ENCODE measurements at regions not wholly inside any gene's neighbourhood (a gene's known extent, or its start where the extent isn't known, plus 50 kb on each side); places are given as distances from the start of the nearest gene placed in this dataset.

DNA sequence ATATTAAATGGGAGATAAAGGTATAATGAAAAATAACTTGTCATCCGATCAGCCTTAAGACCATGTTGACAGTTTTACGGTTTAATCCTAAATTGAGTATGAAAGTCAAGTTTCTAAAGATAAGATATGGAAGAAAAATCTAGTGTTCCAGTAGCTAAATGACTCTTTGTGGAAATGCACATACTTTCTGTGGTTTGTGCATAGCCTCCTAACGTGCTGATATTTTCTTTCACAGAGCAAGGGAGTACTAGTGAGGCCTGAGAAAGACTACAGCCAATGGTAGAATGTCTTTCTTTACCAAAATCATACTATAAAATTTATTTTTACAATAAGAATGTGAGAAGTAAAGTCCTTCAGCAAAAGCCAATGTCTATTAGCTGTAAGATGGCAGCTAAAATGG lies 430.6 kb upstream of the RGMA start:
- Histone ChIP-seq H3K36me3 (ENCODE audit: control insufficient read depth in 1 of 2, insufficient read depth in 2 of 2, low read length in 2 of 2) (no peaks in the 10 kb centered on the region), H3K4me1 (ENCODE audit: control insufficient read depth in 1 of 2, insufficient read depth in 2 of 2, low read length in 2 of 2) (no peaks in the 10 kb centered on the region), H3K4ac (ENCODE audit: low read depth, low read length) (no peak overlapping the region), H2AFZ (ENCODE audit: insufficient read depth, low read length, poor library complexity) (no peak overlapping the region), H3K79me2 (ENCODE audit: control insufficient read depth, insufficient read depth, low read length, poor library complexity) (no peaks in the 10 kb centered on the region), H3K4me2 (ENCODE audit: low read length) (no peak overlapping the region), H3K4me3 (ENCODE audit: low read depth, low read length) (no peak overlapping the region), H3K14ac (ENCODE audit: low read length) (no peak overlapping the region), H4K12ac (ENCODE audit: low read depth, low read length) (no peak overlapping the region), H2AK5ac (ENCODE audit: low read length) (no peak overlapping the region), H3K23ac (ENCODE audit: low read length) (no peak overlapping the region), H3K18ac (ENCODE audit: low read length) (no peak overlapping the region), H4K91ac (ENCODE audit: low read depth, low read length) (no peak overlapping the region), H3K9me3 (ENCODE audit: insufficient read depth, low read depth, low read length) (no peaks in the 10 kb centered on the region), H4K8ac (ENCODE audit: low read depth, low read length) (no peak overlapping the region), H2BK120ac (ENCODE audit: insufficient read depth, low read length, poor library complexity) (no peak overlapping the region), H2BK5ac (ENCODE audit: low read depth, low read length, poor library complexity) (no peak overlapping the region), H2BK12ac (ENCODE audit: low read length) (no peak overlapping the region), H3K79me1 (ENCODE audit: low read length) (no peaks in the 10 kb centered on the region), H3K9ac (ENCODE audit: low read length) (no peak overlapping the region), H3K27ac (ENCODE audit: low read depth, low read length) (no peak overlapping the region), H3K27me3 (ENCODE audit: insufficient read depth, low read length) (no peaks in the 10 kb centered on the region)
- DNase-seq = no peak
- no CpG with 5 or more reads among the region's 3 CpGs for WGBS (ENCODE audit: extremely low coverage, insufficient coverage, insufficient read length)

DNA sequence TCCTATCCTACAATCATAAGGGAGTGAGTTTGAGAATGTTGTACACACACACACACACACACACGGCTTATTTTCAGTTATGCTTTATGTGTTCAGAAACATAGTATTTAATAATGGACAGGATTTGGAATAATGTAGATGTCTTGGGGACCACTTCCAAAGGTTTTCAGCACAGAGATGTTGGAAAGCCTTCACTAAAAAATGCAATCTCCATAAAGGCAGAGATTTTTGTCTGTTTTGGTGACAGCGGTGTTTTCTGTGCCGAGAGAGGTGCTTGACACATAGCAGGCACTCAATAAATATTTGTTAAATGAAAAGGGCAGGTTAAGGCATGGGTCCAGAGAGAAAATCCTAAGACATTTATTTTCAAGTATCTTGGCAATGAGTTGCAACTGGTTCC lies 428.2 kb upstream of the RGMA start:
- WGBS (ENCODE audit: extremely low coverage, insufficient coverage, insufficient read length) = no CpG with 5 or more reads among the region's 3 CpGs
- no peak overlapping the region for H3K23ac ChIP-seq (ENCODE audit: low read length)
- H3K18ac ChIP-seq (ENCODE audit: low read length) = no peak overlapping the region
- H4K8ac ChIP-seq (ENCODE audit: low read depth, low read length) = no peak overlapping the region
- no peaks in the 10 kb centered on the region for H3K4me1 ChIP-seq (ENCODE audit: control insufficient read depth in 1 of 2, insufficient read depth in 2 of 2, low read length in 2 of 2)
- no peak overlapping the region for H2AFZ ChIP-seq (ENCODE audit: insufficient read depth, low read length, poor library complexity)
- H2BK12ac ChIP-seq (ENCODE audit: low read length) = no peak overlapping the region
- H2AK5ac ChIP-seq (ENCODE audit: low read length) = no peak overlapping the region
- H3K4me2 ChIP-seq (ENCODE audit: low read length) = no peak overlapping the region
- H3K27ac ChIP-seq (ENCODE audit: low read depth, low read length) = no peak overlapping the region
- H3K9ac ChIP-seq (ENCODE audit: low read length) = no peak overlapping the region
- DNase-seq = no peak
- H2BK120ac ChIP-seq (ENCODE audit: insufficient read depth, low read length, poor library complexity) = no peak overlapping the region
- H2BK5ac ChIP-seq (ENCODE audit: low read depth, low read length, poor library complexity) = no peak overlapping the region
- H3K27me3 ChIP-seq (ENCODE audit: insufficient read depth, low read length) = no peaks in the 10 kb centered on the region
- H3K9me3 ChIP-seq (ENCODE audit: insufficient read depth, low read depth, low read length) = no peaks in the 10 kb centered on the region
- no peak overlapping the region for H4K91ac ChIP-seq (ENCODE audit: low read depth, low read length)
- no peaks in the 10 kb centered on the region for H3K79me1 ChIP-seq (ENCODE audit: low read length)
- H3K36me3 ChIP-seq (ENCODE audit: control insufficient read depth in 1 of 2, insufficient read depth in 2 of 2, low read length in 2 of 2) = no peaks in the 10 kb centered on the region
- no peak overlapping the region for H4K12ac ChIP-seq (ENCODE audit: low read depth, low read length)
- H3K14ac ChIP-seq (ENCODE audit: low read length) = no peak overlapping the region
- no peaks in the 10 kb centered on the region for H3K79me2 ChIP-seq (ENCODE audit: control insufficient read depth, insufficient read depth, low read length, poor library complexity)
- no peak overlapping the region for H3K4ac ChIP-seq (ENCODE audit: low read depth, low read length)
- H3K4me3 ChIP-seq (ENCODE audit: low read depth, low read length) = no peak overlapping the region

DNA sequence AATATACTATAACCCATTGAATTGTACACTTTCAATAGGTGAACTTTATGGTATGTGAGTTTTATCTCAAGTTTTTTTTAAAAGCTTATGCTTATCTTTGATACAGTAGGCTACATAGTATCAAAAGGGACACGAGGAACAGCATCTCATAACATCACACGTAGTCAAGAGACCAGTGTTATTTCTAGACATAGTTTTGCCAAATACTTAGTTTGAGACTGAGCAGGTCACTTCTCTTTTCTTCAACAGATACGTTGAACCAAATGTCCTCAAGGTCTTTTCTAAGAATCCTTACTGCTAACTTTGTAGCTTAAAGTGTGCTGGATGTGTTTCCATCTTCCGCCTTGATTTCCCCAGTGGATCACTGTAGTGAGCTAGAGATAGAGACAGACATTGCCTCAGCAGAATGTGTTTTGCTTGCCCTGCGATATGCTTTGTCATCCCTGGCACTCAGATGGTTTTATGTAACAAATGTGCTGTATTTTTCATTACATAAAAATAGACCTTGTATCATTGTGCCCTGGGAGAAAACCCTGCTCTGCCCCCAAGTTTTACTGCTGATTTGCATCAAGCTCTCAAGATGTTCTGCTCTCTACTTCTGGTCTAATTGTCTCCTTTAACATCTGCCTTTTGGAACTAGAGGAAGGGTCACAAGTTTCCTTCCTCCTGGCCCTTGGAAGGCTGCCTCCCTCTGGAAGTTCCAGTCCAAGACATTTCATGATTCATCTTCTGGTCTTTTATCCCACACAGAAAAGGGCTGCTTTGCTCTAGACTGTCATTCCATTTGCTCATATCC lies 426.4 kb upstream of the RGMA start:
- Histone ChIP-seq H3K23ac (ENCODE audit: low read length) (peak overlapping the region; percentile 11), H3K4me1 (ENCODE audit: control insufficient read depth in 1 of 2, insufficient read depth in 2 of 2, low read length in 2 of 2) (no peaks in the 10 kb centered on the region)
- WGBS (ENCODE audit: extremely low coverage, insufficient coverage, insufficient read length) = no CpG with 5 or more reads among the region's 5 CpGs

DNA sequence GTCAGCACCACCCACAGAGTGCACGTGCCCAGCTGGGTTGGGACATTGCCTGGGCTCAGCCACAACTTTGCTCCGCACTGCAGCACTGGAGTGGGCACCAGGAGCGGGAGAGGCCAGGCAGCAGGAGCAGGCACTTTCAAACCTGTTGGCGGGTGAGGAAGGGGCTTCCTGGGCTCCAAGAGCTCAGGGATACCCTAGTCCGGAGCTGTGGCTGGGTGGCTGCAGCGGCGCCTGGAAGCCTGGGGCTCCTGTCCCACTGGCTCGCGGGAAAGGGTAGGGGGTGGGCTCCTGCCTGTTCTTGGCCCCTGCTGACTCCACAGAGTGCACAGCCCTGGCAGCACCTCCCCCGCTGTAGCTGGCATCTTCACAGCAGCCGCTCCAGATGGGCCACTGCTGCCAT lies 417.6 kb upstream of the RGMA start:
- Histone ChIP-seq H2BK5ac (ENCODE audit: low read depth, low read length, poor library complexity) (no peak overlapping the region), H4K12ac (ENCODE audit: low read depth, low read length) (no peak overlapping the region), H3K18ac (ENCODE audit: low read length) (no peak overlapping the region), H2AFZ (ENCODE audit: insufficient read depth, low read length, poor library complexity) (no peak overlapping the region), H2BK120ac (ENCODE audit: insufficient read depth, low read length, poor library complexity) (no peak overlapping the region), H3K4ac (ENCODE audit: low read depth, low read length) (no peak overlapping the region), H3K79me1 (ENCODE audit: low read length) (no peaks in the 10 kb centered on the region), H3K9ac (ENCODE audit: low read length) (no peak overlapping the region), H3K4me1 (ENCODE audit: control insufficient read depth in 1 of 2, insufficient read depth in 2 of 2, low read length in 2 of 2) (no peaks in the 10 kb centered on the region), H2BK12ac (ENCODE audit: low read length) (no peak overlapping the region), H2AK5ac (ENCODE audit: low read length) (no peak overlapping the region), H3K27ac (ENCODE audit: low read depth, low read length) (no peak overlapping the region), H3K14ac (ENCODE audit: low read length) (no peak overlapping the region), H4K91ac (ENCODE audit: low read depth, low read length) (no peak overlapping the region), H3K36me3 (ENCODE audit: control insufficient read depth in 1 of 2, insufficient read depth in 2 of 2, low read length in 2 of 2) (no peaks in the 10 kb centered on the region), H4K8ac (ENCODE audit: low read depth, low read length) (no peak overlapping the region), H3K79me2 (ENCODE audit: control insufficient read depth, insufficient read depth, low read length, poor library complexity) (no peaks in the 10 kb centered on the region), H3K27me3 (ENCODE audit: insufficient read depth, low read length) (no peaks in the 10 kb centered on the region), H3K23ac (ENCODE audit: low read length) (no peak overlapping the region), H3K9me3 (ENCODE audit: insufficient read depth, low read depth, low read length) (peaks cover 2% of the 10 kb centered on the region), H3K4me2 (ENCODE audit: low read length) (no peak overlapping the region), H3K4me3 (ENCODE audit: low read depth, low read length) (no peak overlapping the region)
- DNase-seq = no peak
- no CpG with 5 or more reads among the region's 11 CpGs for WGBS (ENCODE audit: extremely low coverage, insufficient coverage, insufficient read length)

More for the DNA sequence above, 426.4 kb upstream of the RGMA start:
- Histone ChIP-seq H4K12ac (ENCODE audit: low read depth, low read length) (no peak overlapping the region), H3K79me1 (ENCODE audit: low read length) (no peaks in the 10 kb centered on the region), H3K14ac (ENCODE audit: low read length) (no peak overlapping the region), H4K8ac (ENCODE audit: low read depth, low read length) (no peak overlapping the region), H2BK120ac (ENCODE audit: insufficient read depth, low read length, poor library complexity) (no peak overlapping the region), H3K9me3 (ENCODE audit: insufficient read depth, low read depth, low read length) (no peaks in the 10 kb centered on the region), H3K79me2 (ENCODE audit: control insufficient read depth, insufficient read depth, low read length, poor library complexity) (no peaks in the 10 kb centered on the region), H2AFZ (ENCODE audit: insufficient read depth, low read length, poor library complexity) (no peak overlapping the region), H3K4me2 (ENCODE audit: low read length) (no peak overlapping the region), H3K18ac (ENCODE audit: low read length) (no peak overlapping the region), H2BK5ac (ENCODE audit: low read depth, low read length, poor library complexity) (no peak overlapping the region), H2AK5ac (ENCODE audit: low read length) (no peak overlapping the region), H3K9ac (ENCODE audit: low read length) (no peak overlapping the region), H3K27ac (ENCODE audit: low read depth, low read length) (no peak overlapping the region), H2BK12ac (ENCODE audit: low read length) (no peak overlapping the region), H3K4ac (ENCODE audit: low read depth, low read length) (no peak overlapping the region), H4K91ac (ENCODE audit: low read depth, low read length) (no peak overlapping the region), H3K4me3 (ENCODE audit: low read depth, low read length) (no peak overlapping the region), H3K36me3 (ENCODE audit: control insufficient read depth in 1 of 2, insufficient read depth in 2 of 2, low read length in 2 of 2) (no peaks in the 10 kb centered on the region), H3K27me3 (ENCODE audit: insufficient read depth, low read length) (no peaks in the 10 kb centered on the region)
- no peak for DNase-seq

All from trophoblast cell (in vitro differentiated cells and primary cell).